Sigmoid colon (tissue), 4 donors: ENCODE measurements at regions not wholly inside any gene's neighbourhood (a gene's known extent, or its start where the extent isn't known, plus 50 kb on each side); places are given as distances from the start of the nearest gene placed in this dataset.
"Not testable (repeated sequence)": the region's sequence is repeated elsewhere in the genome, so short reads cannot be mapped to it uniquely, and the experiment has no call there.

Experiments
- CTCF ChIP-seq, 4 experiments: fragments of 450-650 bp in 3 of 4; fragments of 200-600 bp in 1 of 4; IDR thresholded peaks; one replicate each; pipeline ENCODE4 v1.5.1; 2016 to 2019; ENCODE audit warnings: antibody characterized with exemption in 4 of 4, mild to moderate bottlenecking in 3 of 4, moderate library complexity in 2 of 4
- EP300 ChIP-seq, 4 donors: sonication (generic); formaldehyde crosslinking; IDR thresholded peaks; one replicate each; pipeline ENCODE4 v1.6.1; 2017; ENCODE audit warnings: antibody characterized with exemption in 4 of 4
- POLR2AphosphoS5 ChIP-seq, 4 donors: sonication (generic); formaldehyde crosslinking; IDR thresholded peaks; one replicate each; pipeline ENCODE4 v1.6.1; 2017; ENCODE audit warnings: antibody characterized with exemption in 4 of 4

GRCh38 chr9:33734247-33734940 is 61.0 kb upstream of the PRSS3 start:
- not testable (repeated sequence) for TF ChIP-seq CTCF, EP300, POLR2AphosphoS5 (IDR thresholded peaks at IDR 0.05)
